Loucy (cell line): ENCODE measurements at regions not wholly inside any gene's neighbourhood (a gene's known extent, or its start where the extent isn't known, plus 50 kb on each side); places are given as distances from the start of the nearest gene placed in this dataset.

Source experiments
- H2AFZ ChIP-seq: fragments of 200-600 bp; sonication (generic); 2 replicates; pipeline ENCODE4 v1.6.0; 2016; ENCODE audit warnings: antibody characterized with exemption, mild to moderate bottlenecking, low read length, moderate library complexity
- H3F3A ChIP-seq: fragments of 200-600 bp; 2 replicates; pipeline ENCODE4 v1.6.0; 2016; ENCODE audit warnings: antibody characterized with exemption, low read depth, mild to moderate bottlenecking
- H3K27me3 ChIP-seq: fragments of 200-600 bp; sonication (generic); 2 replicates; pipeline ENCODE4 v1.6.1; 2014; ENCODE audit warnings: low read length, mild to moderate bottlenecking; ENCODE audit not compliant: insufficient read depth, poor library complexity, severe bottlenecking
- H3K36me3 ChIP-seq: fragments of 200-600 bp; sonication (generic); 2 replicates; pipeline ENCODE4 v1.6.1; 2016; ENCODE audit warnings: low read length; ENCODE audit not compliant: insufficient read depth
- H3K4me1 ChIP-seq: fragments of 200-600 bp; sonication (generic); 2 replicates; pipeline ENCODE4 v1.5.1; 2014; ENCODE audit warnings: low read length, mild to moderate bottlenecking; ENCODE audit not compliant: insufficient read depth, poor library complexity, severe bottlenecking
- H3K4me2 ChIP-seq: fragments of 200-600 bp; sonication (generic); 2 replicates; pipeline ENCODE4 v1.6.0; 2014; ENCODE audit warnings: antibody characterized with exemption, low read length, low read depth, mild to moderate bottlenecking; ENCODE audit not compliant: poor library complexity, severe bottlenecking
- H3K4me3 ChIP-seq: fragments of 200-600 bp; sonication (generic); 2 replicates; pipeline ENCODE4 v1.5.1; 2014; ENCODE audit warnings: low read length, mild to moderate bottlenecking, mixed read lengths; ENCODE audit not compliant: poor library complexity, severe bottlenecking
- H3K79me2 ChIP-seq: fragments of 200-600 bp; sonication (generic); 2 replicates; pipeline ENCODE4 v1.6.1; 2014; ENCODE audit warnings: low read length; ENCODE audit not compliant: insufficient read depth
- H3K9ac ChIP-seq: fragments of 200-600 bp; sonication (generic); 2 replicates; pipeline ENCODE4 v1.6.0; 2014; ENCODE audit warnings: mild to moderate bottlenecking, low read depth, low read length, moderate library complexity; ENCODE audit not compliant: poor library complexity, severe bottlenecking
- H3K9me2 ChIP-seq: fragments of 200-600 bp; sonication (generic); replicated peaks from 2 replicates; pipeline ENCODE4 v1.6.1; 2016; ENCODE audit warnings: low read depth, low read length, mixed read lengths
- H3K9me3 ChIP-seq: fragments of 200-600 bp; sonication (generic); 2 replicates; pipeline ENCODE4 v1.6.1; 2014; ENCODE audit warnings: mild to moderate bottlenecking, antibody characterized with exemption, low read length, low read depth; ENCODE audit not compliant: insufficient read depth
- H4K20me1 ChIP-seq: fragments of 200-600 bp; sonication (generic); 2 replicates; pipeline ENCODE4 v1.6.0; 2014; ENCODE audit warnings: antibody characterized with exemption, low read length, mild to moderate bottlenecking; ENCODE audit not compliant: insufficient read depth, poor library complexity, severe bottlenecking
- EZH2phosphoT487 ChIP-seq: fragments of 200-600 bp; IDR thresholded peaks from 2 replicates; pipeline ENCODE4 v1.6.1; 2018; ENCODE audit warnings: antibody characterized with exemption, mild to moderate bottlenecking, moderate library complexity, borderline replicate concordance
- TF ChIP-seq, protein P1 (sequence below): fragments of 200-600 bp; sonication (generic); conservative IDR thresholded peaks from 2 replicates; pipeline ENCODE4 v1.5.1; 2014; ENCODE audit warnings: mild to moderate bottlenecking, antibody characterized with exemption, low read length

GRCh38 chr16:55380485-55380884, 56.5 kb downstream of the IRX6 start:
- no peaks in the 10 kb centered on the region for H3K36me3 ChIP-seq
- H3K4me3 ChIP-seq: no peak overlapping the region
- no peaks in the 10 kb centered on the region for H3K79me2 ChIP-seq
- TF ChIP-seq, protein P1, sequence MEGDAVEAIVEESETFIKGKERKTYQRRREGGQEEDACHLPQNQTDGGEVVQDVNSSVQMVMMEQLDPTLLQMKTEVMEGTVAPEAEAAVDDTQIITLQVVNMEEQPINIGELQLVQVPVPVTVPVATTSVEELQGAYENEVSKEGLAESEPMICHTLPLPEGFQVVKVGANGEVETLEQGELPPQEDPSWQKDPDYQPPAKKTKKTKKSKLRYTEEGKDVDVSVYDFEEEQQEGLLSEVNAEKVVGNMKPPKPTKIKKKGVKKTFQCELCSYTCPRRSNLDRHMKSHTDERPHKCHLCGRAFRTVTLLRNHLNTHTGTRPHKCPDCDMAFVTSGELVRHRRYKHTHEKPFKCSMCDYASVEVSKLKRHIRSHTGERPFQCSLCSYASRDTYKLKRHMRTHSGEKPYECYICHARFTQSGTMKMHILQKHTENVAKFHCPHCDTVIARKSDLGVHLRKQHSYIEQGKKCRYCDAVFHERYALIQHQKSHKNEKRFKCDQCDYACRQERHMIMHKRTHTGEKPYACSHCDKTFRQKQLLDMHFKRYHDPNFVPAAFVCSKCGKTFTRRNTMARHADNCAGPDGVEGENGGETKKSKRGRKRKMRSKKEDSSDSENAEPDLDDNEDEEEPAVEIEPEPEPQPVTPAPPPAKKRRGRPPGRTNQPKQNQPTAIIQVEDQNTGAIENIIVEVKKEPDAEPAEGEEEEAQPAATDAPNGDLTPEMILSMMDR: no peak
- TF ChIP-seq EZH2phosphoT487: no peak
- H3K4me1 ChIP-seq: no peaks in the 10 kb centered on the region
- H3K4me2 ChIP-seq: no peak overlapping the region
- no peak overlapping the region for H2AFZ ChIP-seq
- no peaks in the 10 kb centered on the region for H4K20me1 ChIP-seq
- no peaks in the 10 kb centered on the region for H3K27me3 ChIP-seq
- no peak overlapping the region for H3K9ac ChIP-seq
- H3K9me3 ChIP-seq: no peaks in the 10 kb centered on the region
- H3F3A ChIP-seq: no peaks in the 10 kb centered on the region
- no peaks in the 10 kb centered on the region for H3K9me2 ChIP-seq

- Histone ChIP-seq H3K79me2 (no peaks in the 10 kb centered on the region), H3K4me3 (no peak overlapping the region), H2AFZ (no peak overlapping the region), H3K9me3 (no peaks in the 10 kb centered on the region), H3K9ac (no peak overlapping the region), H3K36me3 (no peaks in the 10 kb centered on the region), H3F3A (no peaks in the 10 kb centered on the region), H3K9me2 (no peaks in the 10 kb centered on the region), H3K4me2 (no peak overlapping the region), H3K27me3 (no peaks in the 10 kb centered on the region), H4K20me1 (no peaks in the 10 kb centered on the region), H3K4me1 (no peaks in the 10 kb centered on the region)
- TF ChIP-seq, protein P1: no peak
- TF ChIP-seq EZH2phosphoT487: no peak
Observed at GRCh38 chr16:55384288-55385247, 60.6 kb downstream of the IRX6 start.

GRCh38 chr16:55385359-55385758, 61.4 kb downstream of the IRX6 start:
- Histone ChIP-seq H3K79me2 (no peaks in the 10 kb centered on the region), H3K36me3 (no peaks in the 10 kb centered on the region), H3K4me3 (no peak overlapping the region), H3K4me2 (no peak overlapping the region), H4K20me1 (no peaks in the 10 kb centered on the region), H3K9me3 (no peaks in the 10 kb centered on the region), H2AFZ (no peak overlapping the region), H3K27me3 (no peaks in the 10 kb centered on the region), H3K4me1 (no peaks in the 10 kb centered on the region), H3K9me2 (no peaks in the 10 kb centered on the region), H3F3A (no peaks in the 10 kb centered on the region), H3K9ac (no peak overlapping the region)
- no peak for TF ChIP-seq EZH2phosphoT487
- TF ChIP-seq, protein P1: no peak
